Left forelimb (tissue), 1 donor: ENCODE measurements at regions not wholly inside any gene's neighbourhood (a gene's known extent, or its start where the extent isn't known, plus 50 kb on each side); places are given as distances from the start of the nearest gene placed in this dataset.
"Not testable (repeated sequence)": the region's sequence is repeated elsewhere in the genome, so short reads cannot be mapped to it uniquely, and the experiment has no call there.

Experiments
- DNase-seq: peaks from one replicate; pipeline ENCODE4 v3.0.0-alpha.2; 2018; ENCODE audit warnings: low spot score

DNA sequence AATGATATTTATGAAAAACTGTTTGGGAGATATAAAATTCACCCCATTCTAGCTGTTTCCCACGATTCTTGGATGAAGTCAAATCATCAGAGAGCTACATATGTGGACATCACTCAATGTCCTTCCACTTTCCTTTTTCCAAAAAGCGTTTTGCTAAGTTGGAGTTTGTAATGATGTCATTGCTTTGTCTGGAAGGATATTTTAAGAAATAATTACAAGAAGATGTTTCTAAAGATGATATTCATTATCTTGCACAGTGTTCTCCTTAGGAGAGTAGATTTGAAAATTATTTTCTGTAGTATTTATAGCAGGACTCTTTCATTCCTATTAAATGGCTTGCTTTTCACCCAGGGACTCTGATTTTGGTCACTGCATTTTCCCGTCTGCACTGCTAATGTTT, 851.2 kb downstream of the EFNB2 start:
- DNase-seq = no peak

DNA sequence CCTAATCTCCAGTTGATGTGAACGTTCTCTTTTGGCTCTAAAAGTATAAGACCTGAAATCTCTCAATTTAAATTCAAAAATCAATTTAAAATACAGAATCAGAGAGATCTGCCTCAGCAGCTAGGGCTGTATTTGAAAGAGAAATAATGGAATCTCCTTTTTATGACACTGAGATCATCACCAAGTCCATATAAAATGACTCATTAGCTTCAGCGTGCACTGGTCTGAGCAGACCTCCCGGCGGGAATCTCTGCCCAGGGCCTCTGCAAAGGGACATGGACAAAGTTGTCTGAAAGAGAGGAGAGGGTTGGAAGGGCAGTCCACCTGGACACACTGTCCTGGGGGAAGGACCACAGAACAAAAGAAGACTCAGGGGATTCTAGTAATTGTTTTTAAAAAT, 855.6 kb downstream of the EFNB2 start:
- DNase-seq = no peak

DNA sequence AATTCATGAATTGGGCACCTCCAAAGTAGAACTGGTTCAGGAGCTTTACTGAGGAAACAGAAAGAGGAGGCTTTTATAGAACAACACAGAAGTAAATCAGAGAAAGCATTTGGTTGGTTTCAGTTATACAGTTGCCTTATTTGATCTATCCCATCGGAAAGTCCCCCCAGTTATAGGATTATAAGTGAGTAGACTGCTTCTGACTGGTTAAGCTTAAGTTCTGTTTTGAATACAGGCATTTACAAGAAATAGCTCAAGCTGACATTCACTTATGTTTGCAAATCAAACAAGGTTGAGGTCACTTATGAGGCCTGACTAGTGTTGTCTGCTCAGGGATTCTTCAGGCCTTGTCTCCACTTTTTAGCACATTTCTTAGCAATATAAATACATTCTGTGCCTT, 857.4 kb downstream of the EFNB2 start:
- DNase-seq = no peak

DNA sequence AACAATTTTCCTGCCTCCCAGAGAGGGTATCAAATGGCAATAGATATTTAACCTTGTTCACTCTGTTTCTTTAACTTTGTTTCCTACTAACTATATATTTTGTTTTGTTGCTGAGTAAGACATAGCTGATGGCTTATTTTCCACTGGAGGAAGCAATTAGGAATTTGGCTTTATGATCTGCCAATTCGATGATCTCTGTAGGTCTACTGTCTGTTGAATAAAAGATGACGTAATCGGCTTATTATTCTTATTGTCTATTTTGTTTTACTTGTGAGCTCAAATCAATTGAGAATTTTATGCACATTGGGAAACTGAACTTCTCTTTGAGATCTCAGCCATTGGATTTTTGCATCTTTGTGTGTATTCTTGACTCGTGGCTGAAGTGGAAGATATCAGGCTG, 862.6 kb downstream of the EFNB2 start:
- DNase-seq = no peak

DNA sequence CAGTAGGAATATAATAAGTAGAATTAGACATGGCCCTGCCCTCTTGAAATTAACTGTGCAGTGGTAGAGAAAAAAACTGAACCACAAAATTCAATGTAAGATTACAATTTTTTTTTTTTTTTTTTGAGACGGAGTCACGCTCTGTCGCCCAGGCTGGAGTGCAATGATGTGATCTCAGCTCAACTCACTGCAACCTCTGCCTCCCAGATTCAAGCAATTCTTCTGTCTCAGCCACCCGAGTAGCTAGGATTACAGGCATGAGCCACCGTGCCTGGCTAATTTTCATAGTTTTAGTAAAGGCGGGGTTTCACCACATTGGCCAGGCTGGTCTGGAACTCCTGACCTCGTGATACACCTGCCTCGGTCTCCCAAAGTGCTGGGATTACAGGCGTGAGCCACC, 864.3 kb downstream of the EFNB2 start:
- DNase-seq = not testable (repeated sequence)

DNA sequence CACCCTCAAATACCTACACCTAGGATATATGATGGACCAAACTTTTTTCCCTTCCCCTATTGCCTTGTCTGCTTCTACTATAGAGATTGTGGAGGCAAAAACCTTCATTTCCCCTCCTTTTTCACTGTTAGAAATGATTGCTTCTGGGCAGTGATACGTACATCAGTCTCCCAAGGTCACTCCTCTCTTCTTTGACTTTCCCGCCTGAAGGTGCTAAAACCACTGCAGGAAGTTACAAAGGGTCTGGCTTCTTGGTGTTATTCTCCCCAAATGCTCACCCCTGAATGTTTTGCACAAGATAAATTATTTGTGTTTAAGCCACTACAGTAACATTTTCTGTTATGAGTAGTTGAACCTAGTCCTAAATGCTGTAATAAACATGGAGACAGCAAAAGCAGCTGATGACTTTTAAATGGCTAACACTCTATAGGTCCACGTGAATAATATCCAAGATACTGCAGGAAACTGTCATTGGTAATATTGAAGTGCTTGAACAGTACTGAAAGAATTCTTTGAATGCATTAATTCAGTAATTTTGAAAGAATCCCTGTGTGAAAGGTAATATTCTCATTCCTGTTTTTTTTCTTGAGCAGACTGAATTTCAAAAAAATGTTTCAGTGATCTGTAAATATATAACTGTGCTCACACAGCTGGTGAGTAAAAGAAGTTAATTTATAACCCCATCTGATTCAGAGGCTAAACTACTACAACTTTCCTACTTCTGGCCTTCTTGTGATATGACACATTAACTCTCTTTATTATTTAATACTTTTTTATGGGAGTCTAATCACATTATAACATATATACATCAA, 865.1 kb downstream of the EFNB2 start:
- DNase-seq = no peak

DNA sequence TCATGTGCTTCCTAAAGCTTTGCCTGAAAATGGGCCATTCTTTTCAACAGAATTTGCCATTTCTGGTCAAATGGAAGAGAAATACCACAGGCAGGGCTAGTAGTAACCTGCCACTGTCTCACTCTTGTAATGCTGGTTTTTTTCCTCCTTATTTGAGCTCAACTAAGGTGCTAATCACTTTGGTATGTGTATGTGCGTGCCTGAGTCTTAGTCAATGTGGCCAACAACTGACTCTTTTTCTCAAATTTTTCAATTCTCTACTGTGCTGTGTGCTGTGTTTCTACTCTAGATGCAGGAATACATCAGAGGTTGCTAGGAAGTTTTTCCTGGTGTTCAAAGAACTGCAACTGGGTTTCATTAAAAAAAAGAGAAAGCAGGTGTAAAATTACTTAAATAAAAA, 870.2 kb downstream of the EFNB2 start:
- no peak for DNase-seq

DNA sequence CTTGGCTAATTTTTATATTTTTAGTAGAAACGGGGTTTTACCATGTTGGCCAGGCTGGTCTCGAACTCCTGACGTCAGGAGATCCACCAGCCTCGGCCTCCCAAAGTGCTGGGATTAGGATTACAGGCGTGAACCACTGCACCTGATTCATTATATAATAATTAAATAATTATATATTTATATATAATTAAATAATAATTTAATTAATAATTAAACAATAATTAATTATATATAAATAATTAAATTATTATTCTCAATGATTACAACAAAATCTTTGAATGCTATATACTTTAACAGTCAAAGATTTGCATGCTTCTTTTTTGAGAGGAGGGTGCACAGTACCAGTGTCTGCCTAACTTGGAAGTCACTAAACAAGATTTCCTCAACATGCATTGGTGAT, 872.3 kb downstream of the EFNB2 start:
- DNase-seq = no peak

DNA sequence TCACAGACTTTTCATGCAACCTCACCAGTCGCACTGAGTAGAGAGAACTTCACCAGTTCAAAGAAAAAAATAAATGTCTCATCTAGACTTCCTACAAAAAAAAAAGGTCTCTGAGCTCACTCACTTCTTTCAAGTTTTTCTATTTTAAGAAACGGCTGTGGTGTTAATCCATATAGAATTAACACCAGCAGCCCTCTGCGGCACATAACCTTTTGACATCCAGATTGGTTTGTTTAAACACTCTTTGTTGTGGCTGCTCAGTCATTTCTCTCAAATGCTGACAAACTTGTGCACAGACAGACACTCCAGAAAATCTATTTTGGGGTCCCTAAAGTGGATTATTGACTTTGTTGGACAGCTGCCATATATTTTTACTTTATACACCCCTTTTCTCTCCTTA, 874.9 kb downstream of the EFNB2 start:
- no peak for DNase-seq

DNA sequence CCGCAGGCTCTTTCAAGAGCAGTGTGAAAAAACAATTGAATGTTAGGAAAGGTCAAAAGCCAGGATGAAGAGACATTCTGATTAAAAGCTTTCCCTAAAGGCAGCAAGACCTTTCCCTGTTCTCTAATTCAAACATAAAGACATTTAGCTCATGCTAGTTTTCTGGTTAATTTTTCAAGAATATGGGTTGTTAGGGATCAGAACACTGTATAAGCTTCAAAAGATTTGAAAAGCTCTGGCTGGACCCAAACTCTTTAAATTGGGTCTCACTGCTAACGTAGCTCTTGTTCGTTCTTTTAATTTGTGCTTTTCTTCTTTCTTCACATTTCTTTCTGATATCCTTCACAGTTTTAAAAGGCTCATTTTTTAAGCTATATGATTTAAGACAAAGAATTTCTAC, 877.0 kb downstream of the EFNB2 start:
- DNase-seq = no peak

DNA sequence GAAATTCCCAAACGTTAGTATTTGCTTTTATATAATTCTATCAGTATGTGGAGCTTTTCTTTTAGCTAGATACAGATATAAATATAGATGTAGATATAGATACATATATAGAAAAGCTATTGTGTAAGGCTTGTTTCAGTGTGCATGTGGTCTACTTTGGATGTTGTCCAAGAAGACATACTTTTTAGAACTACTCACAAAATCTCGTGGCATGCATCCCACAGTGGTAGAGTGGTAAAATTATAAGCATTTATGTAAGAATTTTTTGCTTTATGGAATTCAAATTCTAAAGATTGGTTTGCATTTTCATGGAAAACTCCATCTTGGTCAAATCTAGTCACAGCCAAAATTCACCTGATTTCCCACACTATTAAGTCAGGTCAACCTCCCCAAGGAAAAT, 880.4 kb downstream of the EFNB2 start:
- DNase-seq = no peak

DNA sequence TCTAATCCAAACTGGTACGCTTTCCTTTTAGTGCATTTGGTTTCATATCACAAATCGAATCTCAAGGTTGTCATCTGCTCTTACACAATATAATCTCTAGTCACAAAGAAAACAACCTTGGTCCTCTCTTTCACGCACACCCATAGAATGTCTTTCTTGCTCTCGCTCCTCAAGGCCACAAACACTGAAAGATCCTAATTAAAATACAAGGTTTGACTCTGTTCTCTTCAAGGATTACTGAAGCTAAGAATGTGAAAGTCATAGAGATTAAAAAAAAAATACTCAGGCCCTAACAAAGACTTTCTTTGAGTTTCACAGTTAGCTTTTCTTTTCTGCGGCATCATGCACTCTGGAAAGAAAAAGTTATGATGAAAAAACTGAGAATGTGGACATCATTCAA, 891.5 kb downstream of the EFNB2 start:
- no peak for DNase-seq

DNA sequence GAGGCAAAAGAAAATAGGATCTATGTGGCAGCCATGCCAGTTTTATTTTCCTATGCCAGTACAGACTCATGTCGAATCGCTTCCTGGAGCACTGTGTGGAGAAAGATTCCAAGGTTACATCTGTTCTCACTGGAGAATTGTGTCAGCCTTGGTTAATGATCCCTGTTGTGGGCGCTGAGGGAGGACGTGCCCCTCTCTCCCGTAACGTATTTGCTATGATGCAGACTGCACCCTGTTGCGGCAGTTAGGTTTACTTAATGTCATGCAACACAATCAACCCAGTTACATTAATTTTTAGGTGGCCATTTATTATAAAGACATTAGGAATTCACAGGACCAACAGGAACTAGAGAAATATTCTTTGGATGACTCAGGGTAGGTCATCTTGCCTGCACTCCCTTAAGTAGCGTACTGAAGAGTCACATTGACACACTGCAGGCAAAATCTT, 892.9 kb downstream of the EFNB2 start:
- DNase-seq = no peak

DNA sequence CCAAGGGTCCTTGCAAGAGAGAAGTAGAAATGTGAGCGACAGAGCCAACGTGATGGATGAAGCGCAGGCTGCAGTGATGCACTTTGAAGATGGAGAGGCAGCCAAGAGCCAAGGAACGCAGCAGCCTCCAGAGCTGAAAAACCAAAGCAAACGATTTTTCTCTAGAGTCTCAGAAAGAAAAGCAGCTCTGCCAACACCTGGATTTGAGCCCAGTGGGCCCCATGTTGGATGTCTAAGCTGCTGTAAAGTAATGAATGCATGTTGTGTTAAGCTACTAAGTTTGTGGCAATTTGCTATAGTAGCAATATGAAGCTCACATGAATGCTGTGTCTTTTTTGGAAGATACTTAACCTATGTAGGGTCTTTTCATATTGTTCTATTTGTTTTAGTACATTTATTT, 894.3 kb downstream of the EFNB2 start:
- no peak for DNase-seq

DNA sequence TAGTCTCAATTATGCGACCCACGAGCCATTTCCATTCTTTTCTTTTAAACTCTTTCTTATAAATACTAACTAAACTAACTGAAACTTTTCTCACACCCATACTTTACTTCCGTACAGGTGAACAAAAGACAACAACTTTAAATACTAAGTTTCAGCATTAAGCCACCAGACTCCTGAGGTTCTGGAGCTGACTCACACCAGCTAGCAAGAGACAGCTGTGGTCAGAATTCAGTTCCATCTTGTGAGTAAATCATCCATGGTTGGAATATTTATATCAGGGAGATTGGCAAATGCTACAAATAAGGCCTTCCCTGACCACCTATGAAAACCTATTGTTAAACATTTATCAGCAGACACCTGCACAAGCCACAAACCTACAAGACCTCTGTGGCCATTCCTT, 897.0 kb downstream of the EFNB2 start:
- no peak for DNase-seq

DNA sequence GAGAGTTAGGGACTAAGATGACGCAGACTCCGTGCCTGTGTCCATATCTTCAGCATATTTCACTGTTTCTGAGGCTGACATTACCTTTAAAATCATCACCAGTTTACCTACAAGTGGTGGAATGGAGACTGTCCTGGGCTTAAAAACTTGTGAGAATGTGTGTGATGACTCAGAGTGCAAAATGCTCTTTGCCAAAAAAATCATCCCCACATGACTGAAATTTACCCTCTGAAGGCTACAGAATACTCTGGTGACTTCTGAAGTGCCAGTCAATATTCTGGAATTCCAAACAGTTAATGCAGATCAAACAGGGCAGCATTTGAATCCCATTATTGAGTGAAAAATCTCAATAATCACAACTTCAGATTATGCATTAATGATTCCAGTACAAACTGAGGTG, 901.4 kb downstream of the EFNB2 start:
- no peak for DNase-seq

DNA sequence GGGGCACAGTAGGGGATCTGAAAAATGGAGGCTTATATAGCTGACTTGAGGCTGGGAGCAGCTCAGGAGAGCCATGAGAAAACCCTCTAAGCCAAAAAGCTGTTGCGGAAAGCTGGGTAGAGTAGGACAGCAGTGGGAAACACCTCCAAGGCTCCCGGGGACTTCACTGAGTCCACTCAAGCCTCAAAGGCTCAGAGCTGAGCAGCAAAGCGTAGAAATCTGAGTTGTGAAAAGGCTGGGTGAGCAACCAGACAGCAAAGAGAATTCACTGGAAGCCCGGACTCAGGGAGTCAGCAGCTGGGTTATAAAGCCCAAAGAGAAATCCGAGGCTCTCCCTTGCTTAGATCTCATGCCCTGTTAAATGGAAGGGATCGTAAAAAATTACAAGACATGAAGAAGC, 905.0 kb downstream of the EFNB2 start:
- no peak for DNase-seq

DNA sequence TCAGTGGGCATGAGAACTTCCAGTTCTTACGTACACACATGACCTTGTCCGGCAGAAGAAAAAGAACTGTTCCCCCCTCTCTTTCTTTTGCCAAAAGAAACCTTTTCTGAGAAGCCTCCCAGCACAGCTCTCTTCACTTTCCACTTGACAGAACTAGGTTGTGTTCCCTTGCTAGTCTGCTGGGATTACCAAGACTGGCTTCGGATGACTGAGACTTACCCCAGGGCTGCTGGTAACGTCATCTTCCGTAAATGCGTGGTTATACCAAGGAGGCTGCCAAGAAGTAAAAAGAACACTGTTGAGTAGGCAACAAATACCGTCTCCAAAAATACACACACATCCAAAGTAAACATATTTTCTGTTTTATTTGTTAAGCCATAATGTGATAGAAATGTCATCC, 908.2 kb downstream of the EFNB2 start:
- no peak for DNase-seq

DNA sequence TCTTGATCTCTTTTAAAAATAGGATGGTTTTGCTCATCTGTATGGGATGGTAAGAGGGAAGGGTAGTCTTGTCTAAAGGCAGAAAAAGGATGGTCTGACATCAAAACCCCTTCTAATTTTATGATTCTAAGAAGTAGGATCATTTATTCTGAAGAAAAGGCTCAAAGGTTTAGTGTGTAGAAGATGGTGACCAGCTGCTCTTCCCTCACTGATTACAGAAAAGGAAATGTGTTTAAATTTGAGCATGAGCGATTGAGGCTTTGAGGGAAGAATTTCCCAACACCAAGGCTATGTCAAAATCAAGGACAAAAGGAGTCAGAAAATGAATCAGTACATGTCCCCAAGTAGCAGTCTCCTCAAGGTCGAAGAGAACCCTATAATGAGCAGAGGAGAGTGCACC, 909.8 kb downstream of the EFNB2 start:
- DNase-seq = no peak

DNA sequence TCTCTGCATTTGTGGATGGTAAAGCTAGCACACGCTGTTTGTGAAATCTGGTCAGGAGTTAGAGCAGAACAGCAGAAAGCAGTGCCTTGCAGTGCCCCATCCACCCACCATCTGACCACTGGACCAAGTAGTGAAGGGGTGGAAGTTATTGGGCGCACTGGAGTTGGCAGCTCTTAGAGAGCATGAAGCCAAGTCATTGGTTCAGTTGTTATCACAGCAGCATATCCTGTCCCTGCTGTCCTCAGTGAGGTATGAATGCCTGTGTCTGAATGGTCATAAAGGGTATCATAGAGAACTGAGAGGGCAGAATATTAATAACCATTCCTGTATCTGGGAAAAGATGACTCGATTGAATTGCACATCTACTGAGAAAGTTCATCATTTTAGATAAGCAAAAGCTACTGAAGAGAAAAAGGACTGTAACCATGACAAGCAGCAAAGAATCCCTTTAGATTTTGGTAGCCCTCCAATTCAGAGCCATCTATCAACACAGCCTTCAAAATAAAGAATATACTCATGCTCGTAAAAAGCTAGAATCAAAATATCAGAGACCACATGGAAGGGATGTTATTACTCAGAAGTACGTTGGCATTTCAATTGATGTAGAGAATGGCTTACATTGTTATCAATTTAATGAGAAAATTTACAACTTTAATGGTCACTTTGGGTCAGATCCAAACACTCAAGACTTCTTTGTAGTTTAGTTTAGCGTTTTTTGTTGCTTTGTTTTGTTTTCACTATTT, 919.0 kb downstream of the EFNB2 start:
- DNase-seq = no peak

DNA sequence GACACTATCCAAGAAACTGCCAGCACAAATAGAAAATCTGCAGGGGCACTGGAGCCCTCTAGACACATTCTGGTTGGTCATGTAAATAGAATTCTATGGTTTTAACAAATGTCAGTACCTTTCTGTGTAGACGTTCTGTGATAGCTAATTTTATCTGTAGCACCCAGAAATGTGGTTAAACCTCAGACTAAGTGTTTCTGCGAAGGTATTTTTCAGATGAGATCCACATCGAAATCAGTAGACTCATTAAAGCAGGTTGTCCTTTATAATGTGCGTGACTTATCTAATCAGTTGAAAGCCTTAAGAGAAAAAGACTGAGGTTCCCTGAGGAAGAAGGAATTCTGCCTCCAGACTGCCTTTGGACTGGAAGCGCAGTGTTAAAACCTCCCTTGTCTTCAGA, 922.9 kb downstream of the EFNB2 start:
- no peak for DNase-seq

DNA sequence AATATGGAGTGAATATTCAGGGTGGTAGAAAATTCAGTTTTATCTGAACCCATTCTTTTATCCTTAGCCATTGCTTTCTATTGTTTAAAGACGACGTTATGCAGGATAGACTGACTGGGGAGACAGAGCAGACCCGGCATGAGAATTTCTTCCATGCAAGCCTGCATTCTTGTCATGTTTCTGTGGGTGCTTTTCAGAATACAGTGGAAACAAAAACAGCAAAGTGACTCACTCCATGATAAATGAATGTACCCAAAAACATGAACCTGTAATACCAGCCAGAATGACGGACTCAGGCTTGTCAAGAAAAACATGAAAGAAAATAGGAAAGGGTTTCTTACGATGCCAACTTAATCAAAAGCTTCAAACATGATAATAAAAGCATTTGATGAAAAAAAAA, 924.0 kb downstream of the EFNB2 start:
- no peak for DNase-seq

DNA sequence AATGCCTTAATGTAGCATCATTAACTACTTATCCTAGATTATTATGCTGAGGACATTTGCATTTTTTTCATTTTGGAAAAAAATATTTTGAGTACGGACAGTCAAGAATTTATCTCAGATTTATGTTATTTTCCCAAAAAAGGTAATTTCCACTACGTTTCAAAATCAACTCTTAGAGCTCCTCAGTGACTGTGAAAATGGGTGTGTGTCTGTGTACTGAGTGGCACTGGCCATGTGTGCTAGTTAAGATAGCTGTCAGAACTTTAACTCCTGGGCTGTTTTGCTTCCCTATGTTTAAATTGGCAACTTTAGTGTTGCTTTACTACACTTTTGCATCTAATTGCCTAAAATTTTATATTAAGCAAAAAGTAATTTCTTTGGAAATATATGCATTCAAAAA, 927.4 kb downstream of the EFNB2 start:
- DNase-seq = no peak

DNA sequence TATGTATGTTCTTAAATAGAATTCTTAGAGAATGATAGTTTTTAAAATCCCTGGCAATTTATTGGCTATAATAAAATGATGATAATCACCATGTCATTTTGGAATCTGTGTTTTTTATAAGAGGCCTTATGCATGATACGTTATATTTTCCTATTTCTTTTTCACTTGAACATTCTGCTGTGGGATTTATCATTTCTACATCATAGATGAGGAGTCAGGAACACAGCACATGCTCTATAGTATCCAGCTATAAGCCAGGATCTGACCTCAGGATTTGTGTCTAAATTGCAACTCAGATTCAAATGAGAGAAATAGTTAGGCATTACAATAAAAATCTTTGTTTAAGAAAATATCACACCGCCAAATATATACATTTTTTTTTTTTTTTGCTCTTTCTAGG, 928.0 kb downstream of the EFNB2 start:
- DNase-seq = no peak
